ENCODE measurements at regions not wholly inside any gene's neighbourhood (a gene's known extent, or its start where the extent isn't known, plus 50 kb on each side); places are given as distances from the start of the nearest gene placed in this dataset.

GRCh38 chr3:112693186-112693585, 52.2 kb upstream of the CCDC80 start:
- no peak for DNase-seq
- Histone ChIP-seq H3K36me3 (no peaks in the 10 kb centered on the region), H3K4me1 (no peaks in the 10 kb centered on the region), H3K9me3 (no peaks in the 10 kb centered on the region), H3K27ac (no peak overlapping the region), H3K4me3 (no peak overlapping the region), H3K27me3 (no peaks in the 10 kb centered on the region)
- TF ChIP-seq POLR2A (IDR thresholded peaks at IDR 0.05), result no peak

Data from Peyer's patch (tissue), 4 donors.